ENCODE measurements at regions not wholly inside any gene's neighbourhood (a gene's known extent, or its start where the extent isn't known, plus 50 kb on each side); places are given as distances from the start of the nearest gene placed in this dataset.

- no peak for DNase-seq (ENCODE audit: low read depth)
- no peak overlapping the region for H3K4me3 ChIP-seq (ENCODE audit: low read depth, low read length)
- TF ChIP-seq, protein P1, sequence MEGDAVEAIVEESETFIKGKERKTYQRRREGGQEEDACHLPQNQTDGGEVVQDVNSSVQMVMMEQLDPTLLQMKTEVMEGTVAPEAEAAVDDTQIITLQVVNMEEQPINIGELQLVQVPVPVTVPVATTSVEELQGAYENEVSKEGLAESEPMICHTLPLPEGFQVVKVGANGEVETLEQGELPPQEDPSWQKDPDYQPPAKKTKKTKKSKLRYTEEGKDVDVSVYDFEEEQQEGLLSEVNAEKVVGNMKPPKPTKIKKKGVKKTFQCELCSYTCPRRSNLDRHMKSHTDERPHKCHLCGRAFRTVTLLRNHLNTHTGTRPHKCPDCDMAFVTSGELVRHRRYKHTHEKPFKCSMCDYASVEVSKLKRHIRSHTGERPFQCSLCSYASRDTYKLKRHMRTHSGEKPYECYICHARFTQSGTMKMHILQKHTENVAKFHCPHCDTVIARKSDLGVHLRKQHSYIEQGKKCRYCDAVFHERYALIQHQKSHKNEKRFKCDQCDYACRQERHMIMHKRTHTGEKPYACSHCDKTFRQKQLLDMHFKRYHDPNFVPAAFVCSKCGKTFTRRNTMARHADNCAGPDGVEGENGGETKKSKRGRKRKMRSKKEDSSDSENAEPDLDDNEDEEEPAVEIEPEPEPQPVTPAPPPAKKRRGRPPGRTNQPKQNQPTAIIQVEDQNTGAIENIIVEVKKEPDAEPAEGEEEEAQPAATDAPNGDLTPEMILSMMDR (IDR thresholded peaks at IDR 0.05; ENCODE audit: insufficient read depth, low read depth, low read length), result no peak
- CTCF ChIA-PET, result no interaction called here
- POLR2A ChIA-PET, result no interaction called here
- H3K36me3 ChIP-seq (ENCODE audit: control insufficient read depth, insufficient read depth, low read length), result no peaks in the 10 kb centered on the region
- H3K27me3 ChIP-seq (ENCODE audit: control insufficient read depth, insufficient read depth, low read length), result no peaks in the 10 kb centered on the region
These were observed 1706.9 kb upstream of the RAG2 start for GRCh38 chr11:38304926-38305325.

DNA sequence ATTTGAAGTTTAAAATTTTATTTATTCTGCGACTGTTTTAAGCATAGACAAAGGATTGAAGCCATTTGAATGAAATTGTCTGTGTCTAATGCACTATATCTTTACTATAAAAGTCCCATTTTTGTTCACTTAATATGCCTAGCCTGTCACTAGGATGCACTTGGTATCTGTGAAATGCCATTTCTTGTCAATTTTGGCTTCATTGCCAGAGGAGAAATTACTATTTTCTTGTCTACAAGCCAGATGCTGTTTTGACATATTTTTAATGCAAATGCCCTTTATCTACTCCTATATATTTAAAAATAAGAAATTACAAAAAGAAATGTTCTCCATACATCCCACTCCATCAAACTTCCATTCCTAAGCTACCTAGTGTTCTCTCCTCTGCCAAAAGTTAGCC is 1704.5 kb upstream of the RAG2 start:
- Histone ChIP-seq H3K4me3 (ENCODE audit: low read depth, low read length) (no peak overlapping the region), H3K27me3 (ENCODE audit: control insufficient read depth, insufficient read depth, low read length) (no peaks in the 10 kb centered on the region), H3K36me3 (ENCODE audit: control insufficient read depth, insufficient read depth, low read length) (no peaks in the 10 kb centered on the region)
- ChIA-PET POLR2A (no interaction called here), CTCF (no interaction called here)
- no peak for DNase-seq (ENCODE audit: low read depth)
- TF ChIP-seq, protein P1 (IDR thresholded peaks at IDR 0.05; ENCODE audit: insufficient read depth, low read depth, low read length), result no peak

DNA sequence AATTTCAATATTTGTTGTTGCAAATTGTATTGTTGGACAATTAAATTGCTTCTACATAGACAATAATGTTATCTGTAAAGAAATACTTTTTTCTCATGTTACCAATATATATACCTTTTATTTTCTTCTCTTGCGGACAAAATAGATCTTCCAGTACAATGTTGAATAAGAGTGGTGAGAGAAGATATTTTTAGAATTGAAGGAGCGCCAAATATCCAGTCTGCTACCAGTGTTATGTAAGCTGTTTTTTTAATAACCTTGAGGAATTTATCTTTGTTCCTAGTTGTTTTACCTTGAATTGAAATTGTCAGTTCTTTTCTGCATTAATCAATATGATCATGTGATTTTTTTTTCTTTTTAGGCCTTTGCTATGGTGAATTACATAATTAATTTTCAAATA is 1702.5 kb upstream of the RAG2 start:
- Histone ChIP-seq H3K27me3 (ENCODE audit: control insufficient read depth, insufficient read depth, low read length) (no peaks in the 10 kb centered on the region), H3K4me3 (ENCODE audit: low read depth, low read length) (no peak overlapping the region), H3K36me3 (ENCODE audit: control insufficient read depth, insufficient read depth, low read length) (no peaks in the 10 kb centered on the region)
- no peak for DNase-seq (ENCODE audit: low read depth)
- TF ChIP-seq, protein P1 (IDR thresholded peaks at IDR 0.05; ENCODE audit: insufficient read depth, low read depth, low read length), result no peak
- ChIA-PET CTCF (interaction anchor here (0.7 to 1.2 kb wide), 2 partner anchors 15 to 797 kb away, joined by 3 read pairs; no protein-coding TSS in a partner anchor), POLR2A (no interaction called here)

DNA sequence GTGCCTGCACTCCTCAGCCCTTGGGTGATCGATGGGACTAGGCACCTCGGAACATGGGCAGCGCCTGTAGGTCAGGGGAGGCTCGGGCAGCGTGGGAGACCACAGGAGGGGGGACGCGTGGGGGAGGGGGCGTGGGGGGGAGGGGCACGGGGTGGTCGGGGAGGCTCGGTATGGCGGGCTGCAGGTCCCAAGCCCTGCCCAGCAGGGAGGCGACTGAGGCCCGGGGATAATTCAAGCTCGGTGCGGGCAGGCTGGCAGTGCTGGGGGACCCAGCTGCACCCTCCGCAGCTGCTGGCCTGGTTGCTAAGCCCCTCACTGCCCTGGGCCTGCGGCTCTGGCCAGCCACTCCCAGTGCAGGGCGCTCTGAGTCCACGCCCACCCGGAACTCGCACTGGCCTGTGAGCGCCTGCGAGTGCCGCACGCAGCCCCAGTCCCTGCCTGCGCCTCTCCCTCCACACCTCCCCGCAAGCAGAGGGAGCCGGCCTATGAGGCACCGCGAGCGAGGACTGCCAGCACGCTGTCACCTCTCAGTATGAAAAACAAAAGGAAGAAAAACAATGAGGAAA is 1698.3 kb upstream of the RAG2 start:
- no peak for DNase-seq (ENCODE audit: low read depth)
- TF ChIP-seq, protein P1 (IDR thresholded peaks at IDR 0.05; ENCODE audit: insufficient read depth, low read depth, low read length), result no peak
- no peaks in the 10 kb centered on the region for H3K27me3 ChIP-seq (ENCODE audit: control insufficient read depth, insufficient read depth, low read length)
- POLR2A ChIA-PET, result no interaction called here
- CTCF ChIA-PET, result no interaction called here
- H3K4me3 ChIP-seq (ENCODE audit: low read depth, low read length), result no peak overlapping the region
- H3K36me3 ChIP-seq (ENCODE audit: control insufficient read depth, insufficient read depth, low read length), result no peaks in the 10 kb centered on the region

- no peak for DNase-seq (ENCODE audit: low read depth)
- H3K27me3 ChIP-seq (ENCODE audit: control insufficient read depth, insufficient read depth, low read length), result no peaks in the 10 kb centered on the region
- H3K36me3 ChIP-seq (ENCODE audit: control insufficient read depth, insufficient read depth, low read length), result no peaks in the 10 kb centered on the region
- no peak overlapping the region for H3K4me3 ChIP-seq (ENCODE audit: low read depth, low read length)
- TF ChIP-seq, protein P1 (IDR thresholded peaks at IDR 0.05; ENCODE audit: insufficient read depth, low read depth, low read length), result no peak
- ChIA-PET CTCF (no interaction called here), POLR2A (no interaction called here)
These were observed 1684.7 kb upstream of the RAG2 start for GRCh38 chr11:38282718-38283117.
